Stimulated activated memory B cell treated with anti-CD40 and anti-IgM and Interleukin-4, amounts not matched to agents 10 μg/mL and 1 μg/mL and 100 μg/mL, for 72 hours (primary cell): ENCODE measurements at regions not wholly inside any gene's neighbourhood (a gene's known extent, or its start where the extent isn't known, plus 50 kb on each side); places are given as distances from the start of the nearest gene placed in this dataset.

Experiments
- ATAC-seq: fragments of 150-1000 bp; cut with Tn5 transposase; 2 replicates; pipeline ENCODE4 v1.10.0; 2021
- H3K27ac Mint-ChIP-seq: one replicate; pipeline ENCODE4 v1.8.0; 2022; ENCODE audit warnings: mild to moderate bottlenecking, mixed read lengths
- H3K27me3 Mint-ChIP-seq: one replicate; pipeline ENCODE4 v1.8.0; 2022; ENCODE audit warnings: mixed read lengths
- H3K36me3 Mint-ChIP-seq: one replicate; pipeline ENCODE4 v1.8.0; 2022; ENCODE audit warnings: mixed read lengths
- H3K4me1 Mint-ChIP-seq: one replicate; pipeline ENCODE4 v1.8.0; 2022; ENCODE audit warnings: mixed read lengths
- H3K4me3 Mint-ChIP-seq: one replicate; pipeline ENCODE4 v1.8.0; 2022; ENCODE audit warnings: mild to moderate bottlenecking, moderate library complexity, mixed read lengths
- H3K9me3 Mint-ChIP-seq: one replicate; pipeline ENCODE4 v1.8.0; 2022; ENCODE audit warnings: mixed read lengths

DNA sequence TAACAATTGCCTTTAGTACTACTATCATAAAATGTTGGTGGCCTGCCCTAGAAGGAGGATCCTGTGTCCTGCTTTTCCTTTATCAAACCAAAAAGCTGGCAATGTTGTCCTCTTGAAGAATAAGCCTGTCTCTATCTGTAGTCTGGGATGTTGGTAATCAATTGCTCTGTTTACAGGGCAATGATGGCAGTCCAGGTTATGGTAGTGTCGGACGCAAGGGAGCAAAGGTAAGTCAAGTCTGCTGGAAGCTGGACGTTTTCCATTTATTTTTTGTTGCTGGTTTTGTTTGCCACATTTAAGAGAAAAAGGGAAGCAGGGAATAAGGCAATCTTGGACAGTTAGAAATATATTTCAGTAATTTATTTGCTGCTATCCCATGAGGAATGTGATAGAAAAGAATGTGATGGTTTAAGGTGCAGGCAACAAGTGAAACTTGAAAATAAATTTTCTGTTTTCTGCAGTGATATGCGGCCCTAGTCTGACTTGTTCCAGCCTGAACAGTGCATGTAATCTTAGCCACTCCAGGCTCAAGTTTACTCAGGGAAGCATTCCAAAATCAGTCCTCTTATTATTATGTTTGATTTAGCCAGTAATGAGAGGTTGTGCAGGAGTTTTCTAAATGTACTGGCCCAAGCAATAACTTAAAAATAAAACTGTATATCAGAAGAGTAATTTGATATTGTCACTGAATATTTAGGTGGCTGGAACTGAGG lies 110.3 kb downstream of the COL6A6 start:
- H3K9me3 Mint-ChIP-seq = no peaks in the 10 kb centered on the region
- no peak for ATAC-seq
- H3K36me3 Mint-ChIP-seq = no peaks in the 10 kb centered on the region
- H3K27ac Mint-ChIP-seq = no peak overlapping the region
- H3K4me3 Mint-ChIP-seq = no peak overlapping the region
- H3K27me3 Mint-ChIP-seq = peaks cover 15% of the 10 kb centered on the region
- no peaks in the 10 kb centered on the region for H3K4me1 Mint-ChIP-seq

DNA sequence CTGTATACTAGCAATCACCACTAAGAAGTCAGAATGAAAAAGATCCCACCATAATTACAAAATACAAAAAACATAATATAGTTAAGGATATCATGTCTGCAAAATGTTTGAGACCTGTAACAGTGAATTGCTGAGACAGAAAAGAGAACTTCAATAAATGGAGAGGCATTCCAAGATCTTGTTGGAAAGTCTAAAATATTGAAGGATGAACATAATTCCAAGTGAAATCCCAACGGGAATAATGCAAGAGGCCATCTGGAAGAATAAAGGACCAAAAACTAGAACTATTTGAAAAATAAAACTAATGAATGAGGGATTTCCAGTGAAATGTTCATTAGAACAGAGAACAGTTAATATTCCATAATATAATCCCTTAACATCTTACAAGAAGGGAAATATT lies 110.9 kb downstream of the COL6A6 start:
- no peaks in the 10 kb centered on the region for H3K36me3 Mint-ChIP-seq
- H3K27ac Mint-ChIP-seq = no peak overlapping the region
- no peaks in the 10 kb centered on the region for H3K9me3 Mint-ChIP-seq

More for the DNA sequence above, 110.9 kb downstream of the COL6A6 start:
- Mint-ChIP-seq H3K4me3 (no peak overlapping the region), H3K27me3 (peaks cover 10% of the 10 kb centered on the region), H3K4me1 (no peaks in the 10 kb centered on the region)
- ATAC-seq = no peak
